HG03196 (cell line): ENCODE measurements at regions not wholly inside any gene's neighbourhood (a gene's known extent, or its start where the extent isn't known, plus 50 kb on each side); places are given as distances from the start of the nearest gene placed in this dataset.

Experiments used
- ATAC-seq: cut with Tn5 transposase; IDR thresholded peaks from one replicate; pipeline ENCODE4 v1.9.1; 2021; ENCODE audit not compliant: unreplicated experiment

DNA sequence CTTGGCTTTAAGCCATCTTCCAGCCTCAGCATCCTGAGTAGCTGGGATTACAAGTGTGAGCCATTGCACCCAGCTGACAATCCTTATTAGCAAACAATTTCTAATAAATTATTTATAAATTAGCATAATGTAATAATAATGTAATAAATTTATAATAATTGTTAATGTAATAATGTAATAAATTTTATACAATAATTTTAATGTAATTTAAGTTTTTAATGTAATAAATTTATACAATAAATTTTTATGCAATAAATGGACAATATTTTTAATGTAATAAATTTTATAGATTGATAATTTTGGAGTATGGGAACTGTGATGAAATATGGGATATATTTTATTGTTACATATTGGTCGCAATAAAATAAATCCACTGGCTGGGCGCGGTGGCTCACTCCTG, 1457.5 kb downstream of the KCNT2 start:
- no peak for ATAC-seq

DNA sequence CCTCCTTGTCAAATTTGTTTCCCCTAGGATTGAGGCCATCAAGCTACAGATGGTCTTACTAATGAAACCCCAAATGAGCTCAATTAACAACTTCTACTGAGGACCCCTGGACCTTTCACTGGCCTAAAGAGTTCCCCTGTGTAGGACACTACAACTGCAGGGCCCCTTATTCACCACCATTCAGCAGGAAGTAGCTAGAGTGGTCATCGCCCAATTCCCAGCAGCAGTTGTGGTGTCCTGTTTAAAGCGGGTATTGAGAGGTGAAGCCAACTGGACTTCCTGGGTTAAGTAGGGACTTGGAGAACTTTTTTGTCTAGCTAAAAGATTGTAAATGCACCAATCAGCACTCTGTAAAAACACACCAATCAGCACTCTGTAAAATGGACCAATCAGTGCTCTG, 1466.9 kb downstream of the KCNT2 start:
- no peak for ATAC-seq

DNA sequence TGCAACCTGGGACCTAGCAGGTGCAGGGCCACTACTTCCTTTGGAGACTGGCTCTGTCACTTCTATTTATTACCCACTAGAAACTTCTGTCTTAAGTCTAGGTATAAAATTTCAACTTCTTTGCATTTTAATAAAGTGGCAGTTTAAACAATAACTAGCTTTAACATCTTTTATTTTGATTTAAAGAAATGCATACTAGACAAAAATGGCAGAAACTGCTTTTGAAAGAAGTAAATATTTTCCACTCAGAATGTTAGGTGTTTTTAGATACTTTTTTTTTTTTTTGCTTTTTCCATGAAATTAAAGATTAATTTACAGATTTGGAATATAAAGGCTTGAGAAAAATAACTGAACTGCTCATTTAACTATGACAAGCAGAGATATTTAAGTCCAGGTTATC, 1477.6 kb downstream of the KCNT2 start:
- no peak for ATAC-seq

DNA sequence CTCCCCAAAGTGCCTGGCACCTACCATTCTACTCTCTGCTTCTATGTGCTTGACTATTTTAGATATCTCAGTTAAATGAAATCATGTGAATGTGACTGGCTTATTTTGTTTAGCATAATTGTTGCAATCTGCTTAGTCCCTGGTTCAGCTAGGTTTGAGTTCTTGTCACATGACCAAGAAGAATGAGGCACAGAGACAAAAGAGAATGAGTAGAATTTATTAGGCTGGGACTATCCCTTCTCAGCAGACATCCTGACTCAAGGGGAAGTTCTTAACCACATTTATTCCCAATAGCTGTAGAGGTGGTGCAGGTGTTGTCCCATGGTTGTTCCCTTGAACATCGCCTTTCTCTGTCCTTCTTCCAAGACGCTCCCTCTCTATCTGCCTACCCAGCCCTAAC, 1485.7 kb downstream of the KCNT2 start:
- ATAC-seq: no peak

DNA sequence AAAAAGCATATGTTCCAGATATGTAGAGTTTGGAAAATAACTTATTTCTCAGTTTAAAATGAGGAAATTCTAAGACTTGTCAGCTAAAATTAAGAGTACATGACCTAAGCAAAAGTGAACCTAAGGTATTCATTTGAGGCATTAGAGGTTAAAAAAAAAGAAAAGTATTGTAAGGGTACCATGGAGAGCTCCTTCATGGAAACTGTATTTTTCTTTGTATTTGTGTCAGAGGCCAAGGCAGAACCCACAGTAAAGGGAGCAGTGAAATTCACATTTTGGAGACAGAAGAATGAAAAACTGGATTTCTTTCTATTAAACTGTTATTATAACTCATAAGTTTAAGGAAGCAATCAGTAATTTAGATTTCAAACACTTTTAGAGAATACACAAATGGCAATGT, 1494.8 kb downstream of the KCNT2 start:
- no peak for ATAC-seq

DNA sequence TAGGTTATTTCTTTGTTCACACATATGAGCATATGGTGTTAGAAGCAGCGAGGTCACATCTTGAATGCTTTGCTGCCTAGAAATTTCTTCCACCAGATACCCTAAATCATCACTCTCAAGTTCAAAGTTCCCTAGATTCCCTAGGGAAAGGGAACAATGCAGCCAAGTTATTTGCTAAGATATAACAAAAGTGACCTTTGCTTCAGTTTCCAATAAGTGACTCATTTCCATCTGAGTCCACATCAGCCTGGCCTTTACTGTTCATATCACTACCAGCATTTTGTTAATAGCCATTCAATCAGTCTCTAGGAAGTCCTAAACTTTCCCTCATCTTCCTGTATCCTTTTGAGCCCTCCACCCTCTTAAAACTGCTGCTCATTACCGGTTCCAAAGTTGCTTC, 1502.5 kb downstream of the KCNT2 start:
- ATAC-seq: no peak

DNA sequence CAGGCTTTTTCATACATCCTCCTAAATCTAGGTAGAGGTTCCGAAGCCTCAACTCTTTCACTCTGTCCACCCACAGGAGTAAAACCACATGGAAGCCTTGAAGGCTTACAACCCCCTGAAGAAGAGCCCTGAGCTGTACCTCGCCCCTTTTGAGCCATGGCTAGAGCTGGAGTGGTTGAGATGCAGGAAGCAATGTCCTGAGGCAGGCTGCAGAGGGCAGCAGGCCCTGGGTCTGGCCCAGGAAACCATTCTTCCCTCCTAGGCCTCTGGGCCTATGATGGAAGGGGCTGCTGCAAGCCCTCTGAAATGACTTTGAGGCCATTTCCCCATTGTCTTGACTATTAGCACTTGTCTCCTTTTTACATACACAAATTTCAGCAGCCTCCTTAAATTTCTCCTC, 1503.0 kb downstream of the KCNT2 start:
- no peak for ATAC-seq

DNA sequence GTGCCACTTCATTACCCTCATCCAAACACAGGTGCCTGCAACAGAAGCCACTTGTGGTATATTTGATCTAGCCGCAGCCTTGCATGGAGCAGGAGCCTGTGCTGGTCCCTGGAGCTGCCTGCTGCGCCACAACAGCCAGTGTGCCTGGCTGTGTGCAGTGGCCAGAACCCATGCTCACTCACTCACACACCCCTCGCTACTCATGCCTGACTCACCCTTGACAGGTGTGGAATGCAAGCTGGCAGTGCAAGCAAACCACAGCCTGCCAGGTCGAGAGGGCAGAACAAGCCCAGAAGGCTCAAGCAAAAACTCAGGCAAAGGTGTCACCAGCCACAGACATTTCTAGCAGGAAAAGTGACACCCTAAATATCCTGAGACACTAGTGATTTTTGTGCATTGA, 1510.9 kb downstream of the KCNT2 start:
- no peak for ATAC-seq

DNA sequence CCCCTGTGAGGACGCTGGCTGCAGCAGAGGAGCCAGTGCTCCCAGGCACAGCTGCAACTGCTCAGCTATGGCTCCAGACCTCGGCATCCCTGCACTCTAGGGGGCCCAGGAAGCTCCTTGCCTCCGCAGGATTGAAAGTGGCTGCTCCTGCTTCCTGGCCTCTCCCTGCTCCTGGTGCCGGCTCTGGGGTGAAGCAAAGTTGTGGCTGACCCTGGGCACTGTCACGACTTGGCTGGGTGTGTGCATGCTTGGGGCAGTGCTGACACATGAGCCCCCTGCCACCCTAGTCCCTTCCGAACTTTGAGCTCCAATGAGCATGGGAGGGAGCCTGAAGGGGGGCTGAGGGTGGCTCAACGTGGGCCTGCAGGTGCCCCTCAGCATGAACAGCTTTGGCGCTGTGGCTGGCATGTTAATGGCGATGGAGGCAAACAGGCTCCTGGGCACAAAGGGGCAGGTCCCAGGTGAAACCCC, 1512.2 kb downstream of the KCNT2 start:
- ATAC-seq: no peak

DNA sequence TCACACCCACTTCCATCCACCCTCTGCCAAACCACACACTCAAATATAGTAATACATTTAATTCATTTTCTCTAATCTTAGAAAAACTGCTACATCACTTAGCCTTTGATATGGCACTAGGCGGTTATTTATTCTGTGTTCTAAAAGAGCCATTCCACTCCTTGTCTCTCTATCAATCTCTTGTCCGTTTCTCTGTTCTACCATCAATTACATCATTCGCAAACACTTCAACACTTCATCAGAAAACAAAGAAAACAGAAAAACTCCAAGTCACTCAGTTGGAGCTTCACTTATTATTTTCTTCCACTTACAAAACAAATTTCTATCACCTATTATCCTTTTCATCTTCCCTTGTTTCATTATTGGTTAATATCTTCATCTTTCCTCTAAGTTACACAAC, 1523.0 kb downstream of the KCNT2 start:
- no peak for ATAC-seq

DNA sequence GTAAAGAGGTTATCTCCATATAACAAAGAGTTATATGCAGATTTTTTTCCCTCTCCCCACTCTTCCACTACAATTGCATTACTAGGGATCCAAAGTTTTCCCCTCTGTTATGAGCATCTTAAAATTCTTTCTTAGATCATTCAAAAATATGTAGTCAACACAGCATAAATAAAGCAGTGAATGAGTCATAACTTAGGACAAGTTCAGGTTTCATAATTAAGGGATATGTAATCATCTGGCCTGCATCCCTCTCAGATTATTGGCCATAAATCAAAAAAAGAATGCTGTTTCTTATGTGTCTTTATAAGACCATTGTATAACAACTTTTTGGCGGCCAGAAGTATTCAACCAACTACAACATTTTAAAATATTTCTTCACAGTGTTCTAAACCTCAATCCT, 1526.1 kb downstream of the KCNT2 start:
- no peak for ATAC-seq

DNA sequence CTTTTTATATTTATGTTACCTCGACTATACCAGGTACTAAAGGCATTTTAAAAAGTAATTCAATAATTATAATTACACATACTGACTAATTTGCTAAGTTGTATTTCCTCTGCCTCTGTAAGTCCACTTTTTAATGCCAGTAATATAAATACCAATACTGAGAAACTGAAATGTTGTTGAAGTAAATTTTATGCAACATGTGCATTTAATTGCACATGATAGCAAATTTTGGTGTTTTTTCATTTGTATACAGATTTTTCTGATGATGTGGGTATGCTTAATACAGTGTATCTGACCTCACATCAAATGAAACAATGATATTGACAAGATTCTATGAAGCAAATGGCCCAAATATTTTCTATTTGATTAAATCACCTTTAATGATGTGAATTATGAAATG, 1531.6 kb downstream of the KCNT2 start:
- ATAC-seq: no peak

DNA sequence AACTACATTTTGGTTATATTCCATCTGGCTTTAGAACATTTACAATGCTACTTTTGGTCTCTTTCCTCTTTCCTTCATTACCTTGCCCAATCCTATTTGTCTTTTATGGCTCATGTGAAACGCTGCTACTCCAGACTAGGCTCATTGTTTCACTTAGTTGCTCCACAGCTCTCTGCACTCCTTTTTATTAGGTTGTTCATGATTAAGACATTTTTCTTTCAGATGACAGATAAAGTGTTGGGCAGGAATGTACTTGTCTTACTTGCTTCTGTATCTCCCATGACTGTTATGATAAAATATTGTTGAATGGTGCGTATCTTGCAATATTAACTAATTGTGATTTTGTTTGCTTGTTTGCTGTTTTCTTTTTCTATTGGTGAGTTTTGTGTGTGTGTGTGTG, 1532.3 kb downstream of the KCNT2 start:
- no peak for ATAC-seq

DNA sequence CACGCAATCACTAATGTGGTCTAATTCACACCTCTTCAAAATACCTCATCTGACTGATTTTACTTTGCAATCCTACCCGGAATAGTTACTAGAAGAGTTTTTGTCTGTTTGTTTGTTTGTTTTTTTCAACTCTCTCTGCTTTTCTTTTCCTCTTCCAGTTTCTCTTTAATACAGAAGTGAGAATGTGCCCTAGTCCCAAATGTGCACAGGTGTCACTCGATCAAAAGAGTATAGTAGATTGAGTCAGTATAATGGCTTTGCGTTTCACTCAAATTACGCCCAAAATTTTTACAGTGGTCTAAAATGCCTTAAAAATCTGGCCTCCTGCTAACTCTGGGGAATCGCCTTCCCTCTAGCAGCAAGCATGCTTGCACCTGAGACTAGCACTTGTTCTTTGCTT, 1536.8 kb downstream of the KCNT2 start:
- no peak for ATAC-seq

DNA sequence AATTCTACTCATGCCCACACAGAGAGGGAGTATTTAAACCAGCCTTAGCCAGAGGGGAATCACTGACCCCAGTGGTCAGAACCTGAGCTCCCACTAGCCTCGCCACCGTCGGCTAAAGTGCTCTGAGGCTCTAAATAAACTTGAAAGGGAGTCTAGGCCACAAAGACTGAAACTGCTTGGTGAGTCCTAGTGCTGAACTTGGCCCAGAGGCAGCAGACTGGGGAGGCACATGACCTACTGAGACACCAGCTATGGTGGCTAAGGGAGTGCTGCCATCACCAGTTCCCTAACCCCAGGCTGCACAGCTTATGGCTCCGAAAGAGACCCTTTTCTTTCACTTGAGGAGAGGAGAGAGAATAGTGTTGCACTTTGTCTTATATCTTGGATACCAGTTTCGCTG, 1542.8 kb downstream of the KCNT2 start:
- ATAC-seq: no peak

DNA sequence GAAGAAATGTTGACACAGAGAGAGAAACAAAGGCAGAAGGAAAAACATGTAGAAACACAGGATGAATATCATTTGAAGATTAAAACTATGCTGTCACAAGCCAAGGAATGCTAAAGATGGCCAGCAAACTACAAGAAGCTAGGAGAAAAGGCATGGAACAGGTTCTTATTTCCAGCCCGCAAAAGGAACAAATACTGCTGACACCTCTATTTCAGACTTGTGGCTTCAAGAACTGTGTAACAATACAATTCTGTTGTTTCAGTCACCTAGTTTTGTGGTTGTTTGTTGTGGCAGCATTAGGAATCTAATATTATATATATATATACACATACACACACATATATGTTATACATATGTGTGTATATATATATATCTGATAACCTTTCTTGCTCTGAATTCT, 1543.9 kb downstream of the KCNT2 start:
- ATAC-seq: no peak

DNA sequence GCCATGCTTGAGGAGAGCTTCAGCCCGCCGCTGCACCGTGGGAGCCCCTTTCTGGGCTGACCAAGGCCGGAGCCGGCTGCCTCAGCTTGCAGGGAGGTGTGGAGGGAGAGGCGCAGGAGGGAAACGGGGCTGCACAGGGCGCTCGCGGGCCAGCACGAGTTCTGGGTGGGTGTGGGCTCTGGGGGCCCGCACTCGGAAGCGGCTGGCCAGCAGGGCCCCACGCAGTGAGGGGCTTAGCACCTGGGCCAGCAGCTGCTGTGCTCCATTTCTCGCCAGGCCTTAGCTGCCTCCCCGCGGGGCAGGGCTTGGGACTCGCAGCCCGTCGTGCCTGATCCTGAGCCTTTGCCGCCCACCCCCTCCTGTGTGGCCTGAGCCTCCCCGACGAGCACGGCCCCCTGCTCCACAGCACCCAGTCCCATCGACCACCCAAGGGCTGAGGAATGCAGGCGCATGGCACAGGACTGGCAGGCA, 1554.0 kb downstream of the KCNT2 start:
- no peak for ATAC-seq

DNA sequence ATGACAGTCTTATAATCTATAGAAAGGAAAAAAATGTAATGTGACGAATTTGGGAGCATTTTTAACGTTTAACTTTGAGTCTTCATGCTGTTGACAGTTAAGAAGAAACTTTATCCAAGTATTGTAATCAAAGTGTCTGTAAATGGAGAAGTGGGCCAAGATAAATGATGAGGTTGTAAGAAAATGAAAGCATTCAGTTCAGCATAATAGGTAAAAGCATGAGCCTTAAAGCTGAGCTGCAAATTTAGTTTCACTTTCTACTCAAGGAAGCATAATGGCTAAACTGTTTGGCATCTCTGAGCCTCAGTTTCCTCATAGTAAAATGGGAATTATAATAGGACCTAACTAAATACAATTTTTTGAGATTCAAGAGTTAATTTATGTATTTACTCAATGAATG, 1554.8 kb downstream of the KCNT2 start:
- ATAC-seq: no peak

DNA sequence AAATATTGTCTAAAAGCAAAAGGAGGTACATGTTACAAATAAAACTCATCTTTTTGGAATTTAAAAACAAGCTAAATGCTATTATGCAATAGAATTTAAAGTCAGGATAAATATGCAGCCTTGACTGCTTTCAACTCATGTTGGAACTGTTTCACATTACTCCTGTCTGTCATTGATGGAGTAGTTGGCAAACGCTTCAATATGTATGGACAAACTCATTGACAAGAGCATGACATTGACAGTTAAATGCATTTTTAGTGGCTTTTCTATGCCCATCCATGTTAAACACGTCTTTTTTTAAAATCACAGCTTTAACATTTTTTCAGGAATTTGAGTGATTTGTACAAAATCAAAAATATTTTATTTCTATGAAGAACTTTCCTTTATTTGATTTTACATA, 1560.5 kb downstream of the KCNT2 start:
- ATAC-seq: no peak

DNA sequence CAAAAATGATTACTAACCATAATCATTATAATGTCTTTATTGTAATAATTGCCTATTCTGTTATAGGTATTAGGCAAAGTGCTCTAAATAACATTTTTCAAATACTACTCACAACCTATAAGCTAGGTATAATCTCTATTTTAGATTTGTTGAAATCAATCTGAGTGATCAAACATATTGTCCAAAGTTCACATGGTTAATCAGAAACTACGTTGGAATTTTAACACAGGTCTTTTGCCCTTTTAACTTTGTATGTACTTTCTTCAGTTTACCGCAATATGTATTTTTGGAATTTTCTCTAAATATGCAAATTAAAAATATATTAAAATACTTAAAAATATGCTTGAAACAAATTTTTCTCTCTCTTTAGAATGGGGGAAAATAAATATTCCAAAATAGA, 1563.2 kb downstream of the KCNT2 start:
- no peak for ATAC-seq

DNA sequence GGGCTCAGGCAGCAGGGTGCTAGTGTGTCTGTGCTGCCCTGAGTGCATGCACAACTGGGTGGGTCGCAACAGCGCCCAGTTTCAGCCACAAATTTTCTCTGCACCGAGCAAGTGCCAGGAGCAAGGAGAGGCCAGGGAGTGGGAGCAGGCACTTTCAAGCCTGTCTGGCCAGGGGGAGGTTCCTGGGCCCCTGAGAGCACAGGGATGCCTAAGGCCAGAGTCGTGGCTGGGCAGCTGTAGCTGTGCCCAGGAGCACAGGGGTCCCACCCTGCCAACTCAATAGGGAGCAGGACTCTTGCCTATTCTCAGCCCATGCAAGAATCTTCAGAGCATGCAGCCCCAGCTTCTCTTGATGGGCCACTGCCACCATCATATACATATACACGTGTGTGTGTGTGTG, 1577.4 kb downstream of the KCNT2 start:
- no peak for ATAC-seq

DNA sequence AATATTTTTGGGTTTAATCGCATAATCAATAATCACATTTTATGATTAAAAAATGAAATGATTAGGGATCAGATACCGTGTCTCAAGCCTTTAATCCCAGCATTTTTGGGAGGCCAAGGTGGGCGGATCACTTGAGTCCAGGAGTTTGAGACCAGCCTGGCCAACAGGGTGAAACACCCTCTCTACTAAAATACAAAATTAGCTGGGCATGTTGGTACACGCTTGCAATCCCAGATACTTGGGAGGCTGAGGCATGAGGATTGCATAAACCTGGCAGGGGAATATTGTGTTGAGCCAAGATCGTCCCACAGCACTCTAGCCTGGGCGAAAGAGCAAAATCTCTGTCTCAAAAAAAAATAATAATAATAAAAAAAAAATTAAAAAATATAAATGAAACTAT, 1581.4 kb downstream of the KCNT2 start:
- ATAC-seq: no peak

DNA sequence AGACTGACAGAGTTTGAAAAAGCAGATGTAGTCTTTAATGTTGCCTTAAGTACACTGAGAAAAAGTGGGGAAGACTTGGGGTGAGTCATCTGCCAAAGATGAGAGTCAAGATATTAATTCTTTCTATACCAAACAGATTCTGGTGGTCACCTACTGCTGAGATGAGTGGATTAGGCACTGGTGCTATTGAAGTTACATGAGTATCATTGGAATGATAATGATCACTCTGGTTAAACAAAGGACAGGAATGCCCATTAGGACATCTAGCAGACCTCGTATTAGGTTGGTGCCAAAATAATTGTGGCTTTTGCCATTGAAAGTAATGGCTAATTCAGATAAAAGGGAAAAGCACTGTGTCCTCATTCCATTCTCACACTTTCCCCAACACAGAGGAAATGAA, 1588.9 kb downstream of the KCNT2 start:
- ATAC-seq: no peak

DNA sequence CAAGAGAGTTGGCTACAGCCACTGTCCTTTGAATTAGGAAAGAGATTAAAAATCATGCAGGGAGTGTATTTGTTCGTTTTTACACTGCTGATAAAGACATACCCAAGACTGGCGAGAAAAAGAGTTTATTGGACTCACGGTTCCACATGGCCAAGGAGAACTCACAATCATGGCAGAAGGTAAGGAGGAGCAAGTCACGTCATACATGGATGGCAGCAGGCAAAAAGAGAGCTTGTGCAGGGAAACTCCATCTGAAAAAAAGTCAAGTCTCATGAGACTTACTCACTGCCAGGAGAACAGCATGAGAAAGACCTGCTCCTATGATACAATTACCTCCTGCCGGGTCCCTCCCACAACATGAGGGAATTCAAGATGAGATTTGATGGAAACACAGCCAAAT, 1595.2 kb downstream of the KCNT2 start:
- ATAC-seq: no peak
